ENCODE measurements at regions not wholly inside any gene's neighbourhood (a gene's known extent, or its start where the extent isn't known, plus 50 kb on each side); places are given as distances from the start of the nearest gene placed in this dataset.
"Not testable (repeated sequence)": the region's sequence is repeated elsewhere in the genome, so short reads cannot be mapped to it uniquely, and the experiment has no call there.

GRCh38 chr13:99756281-99756680 is 215.3 kb downstream of the ZIC5 start:
- Histone ChIP-seq H3K9me2 (replicated peaks; ENCODE audit: control insufficient read depth, low read length) (no peaks in the 10 kb centered on the region), H3K36me3 (ENCODE audit: control insufficient read depth, low read length) (no peaks in the 10 kb centered on the region), H3K4me2 (ENCODE audit: low read length) (no peak overlapping the region), H3K4me1 (ENCODE audit: control insufficient read depth, low read length) (0 out of 2 replicates have a peak, but pooled peaks cover 4% of the 10 kb centered on the region), H3K79me2 (ENCODE audit: control insufficient read depth, low read length) (no peaks in the 10 kb centered on the region), H3K4me3 (ENCODE audit: low read length) (no peak overlapping the region), H3K27me3 (ENCODE audit: control insufficient read depth, low read length) (no peaks in the 10 kb centered on the region), H4K20me1 (ENCODE audit: control insufficient read depth, insufficient read depth, low read depth, low read length) (no peaks in the 10 kb centered on the region), H3K27ac (ENCODE audit: low read depth, low read length) (no peak overlapping the region), H3F3A (ENCODE audit: control insufficient read depth, insufficient read depth) (no peaks in the 10 kb centered on the region), H3K9me3 (ENCODE audit: control insufficient read depth, insufficient read depth, low read length) (no peaks in the 10 kb centered on the region)
- TF ChIP-seq CTCF (IDR thresholded peaks at IDR 0.05; ENCODE audit: low read depth, low read length, poor library complexity, severe bottlenecking), result no peak
- TF ChIP-seq EZH2phosphoT487 (IDR thresholded peaks at IDR 0.05; ENCODE audit: borderline replicate concordance, low read length), result no peak

- not testable (repeated sequence) for H3K9me2 ChIP-seq (replicated peaks; ENCODE audit: control insufficient read depth, low read length); H3K9me3 ChIP-seq (ENCODE audit: control insufficient read depth, insufficient read depth, low read length); H4K20me1 ChIP-seq (ENCODE audit: control insufficient read depth, insufficient read depth, low read depth, low read length); H3K79me2 ChIP-seq (ENCODE audit: control insufficient read depth, low read length); H3K4me1 ChIP-seq (ENCODE audit: control insufficient read depth, low read length); H3K4me2 ChIP-seq (ENCODE audit: low read length); H3K4me3 ChIP-seq (ENCODE audit: low read length); H3K27ac ChIP-seq (ENCODE audit: low read depth, low read length); H3F3A ChIP-seq (ENCODE audit: control insufficient read depth, insufficient read depth); H3K27me3 ChIP-seq (ENCODE audit: control insufficient read depth, low read length); H3K36me3 ChIP-seq (ENCODE audit: control insufficient read depth, low read length)
These were observed 216.8 kb downstream of the ZIC5 start for GRCh38 chr13:99754750-99755149.

GRCh38 chr13:99752373-99752772 is 219.2 kb downstream of the ZIC5 start:
- Histone ChIP-seq H3K4me1 (ENCODE audit: control insufficient read depth, low read length) (no peaks in the 10 kb centered on the region), H3K27me3 (ENCODE audit: control insufficient read depth, low read length) (no peaks in the 10 kb centered on the region), H3K27ac (ENCODE audit: low read depth, low read length) (no peak overlapping the region), H3K4me3 (ENCODE audit: low read length) (no peak overlapping the region), H3F3A (ENCODE audit: control insufficient read depth, insufficient read depth) (no peaks in the 10 kb centered on the region), H3K9me2 (replicated peaks; ENCODE audit: control insufficient read depth, low read length) (no peaks in the 10 kb centered on the region), H4K20me1 (ENCODE audit: control insufficient read depth, insufficient read depth, low read depth, low read length) (no peaks in the 10 kb centered on the region), H3K79me2 (ENCODE audit: control insufficient read depth, low read length) (no peaks in the 10 kb centered on the region), H3K4me2 (ENCODE audit: low read length) (no peak overlapping the region), H3K36me3 (ENCODE audit: control insufficient read depth, low read length) (no peaks in the 10 kb centered on the region), H3K9me3 (ENCODE audit: control insufficient read depth, insufficient read depth, low read length) (no peaks in the 10 kb centered on the region)
- no peak for TF ChIP-seq EZH2phosphoT487 (IDR thresholded peaks at IDR 0.05; ENCODE audit: borderline replicate concordance, low read length)
- TF ChIP-seq CTCF (IDR thresholded peaks at IDR 0.05; ENCODE audit: low read depth, low read length, poor library complexity, severe bottlenecking), result no peak

GRCh38 chr13:99751517-99752199 is 219.9 kb downstream of the ZIC5 start:
- no peaks in the 10 kb centered on the region for H3K9me3 ChIP-seq (ENCODE audit: control insufficient read depth, insufficient read depth, low read length)
- no peak overlapping the region for H3K4me2 ChIP-seq (ENCODE audit: low read length)
- no peaks in the 10 kb centered on the region for H3K79me2 ChIP-seq (ENCODE audit: control insufficient read depth, low read length)
- H4K20me1 ChIP-seq (ENCODE audit: control insufficient read depth, insufficient read depth, low read depth, low read length), result no peaks in the 10 kb centered on the region
- no peaks in the 10 kb centered on the region for H3K9me2 ChIP-seq (replicated peaks; ENCODE audit: control insufficient read depth, low read length)
- no peaks in the 10 kb centered on the region for H3K27me3 ChIP-seq (ENCODE audit: control insufficient read depth, low read length)
- H3K27ac ChIP-seq (ENCODE audit: low read depth, low read length), result no peak overlapping the region
- H3K4me1 ChIP-seq (ENCODE audit: control insufficient read depth, low read length), result no peaks in the 10 kb centered on the region
- no peaks in the 10 kb centered on the region for H3F3A ChIP-seq (ENCODE audit: control insufficient read depth, insufficient read depth)
- no peak for TF ChIP-seq EZH2phosphoT487 (IDR thresholded peaks at IDR 0.05; ENCODE audit: borderline replicate concordance, low read length)
- TF ChIP-seq CTCF (IDR thresholded peaks at IDR 0.05; ENCODE audit: low read depth, low read length, poor library complexity, severe bottlenecking), result no peak
- no peaks in the 10 kb centered on the region for H3K36me3 ChIP-seq (ENCODE audit: control insufficient read depth, low read length)
- no peak overlapping the region for H3K4me3 ChIP-seq (ENCODE audit: low read length)
